Lower leg skin (tissue), 3 donors: ENCODE measurements at regions not wholly inside any gene's neighbourhood (a gene's known extent, or its start where the extent isn't known, plus 50 kb on each side); places are given as distances from the start of the nearest gene placed in this dataset.

Experiments used
- CTCF ChIP-seq, 3 donors: fragments of 450-650 bp; IDR thresholded peaks; one replicate each; pipeline ENCODE4 v1.5.1; 2016; ENCODE audit warnings: antibody characterized with exemption in 3 of 3, mild to moderate bottlenecking in 3 of 3, moderate library complexity in 2 of 3
- POLR2A ChIP-seq, 2 donors: fragments of 450-650 bp; IDR thresholded peaks; one replicate each; pipeline ENCODE4 v1.6.1; 2016 to 2017; ENCODE audit warnings: antibody characterized with exemption in 2 of 2, mild to moderate bottlenecking in 1 of 2, moderate library complexity in 1 of 2

GRCh38 chr21:27400045-27400444 lies 433.2 kb upstream of the ADAMTS5 start:
- TF ChIP-seq CTCF (IDR thresholded peaks at IDR 0.05), result no peak
- no peak for TF ChIP-seq POLR2A (IDR thresholded peaks at IDR 0.05)
